Astrocyte (in vitro differentiated cells and primary cell): ENCODE measurements at regions not wholly inside any gene's neighbourhood (a gene's known extent, or its start where the extent isn't known, plus 50 kb on each side); places are given as distances from the start of the nearest gene placed in this dataset.

Source experiments
- CTCF ChIP-seq: IDR thresholded peaks from 2 replicates; pipeline ENCODE4 v1.5.1; 2011; ENCODE audit warnings: low read depth, mild to moderate bottlenecking, inconsistent platforms, low read length, moderate library complexity; ENCODE audit not compliant: insufficient read depth
- EZH2 ChIP-seq: IDR thresholded peaks from 2 replicates; pipeline ENCODE4 v1.6.1; 2012; ENCODE audit warnings: mild to moderate bottlenecking, low read length, inconsistent platforms; ENCODE audit not compliant: insufficient read depth

GRCh38 chr1:14371771-14372497, 226.6 kb upstream of the KAZN start:
- TF ChIP-seq EZH2 (no peak), CTCF (no peak)
